HG03575 (cell line): ENCODE measurements at regions not wholly inside any gene's neighbourhood (a gene's known extent, or its start where the extent isn't known, plus 50 kb on each side); places are given as distances from the start of the nearest gene placed in this dataset.
"Not testable (repeated sequence)": the region's sequence is repeated elsewhere in the genome, so short reads cannot be mapped to it uniquely, and the experiment has no call there.

Experiments
- ATAC-seq: cut with Tn5 transposase; IDR thresholded peaks from one replicate; pipeline ENCODE4 v1.9.1; 2021; ENCODE audit not compliant: unreplicated experiment, insufficient number of reproducible peaks, low FRiP score; ENCODE audit errors: extremely low read depth

DNA sequence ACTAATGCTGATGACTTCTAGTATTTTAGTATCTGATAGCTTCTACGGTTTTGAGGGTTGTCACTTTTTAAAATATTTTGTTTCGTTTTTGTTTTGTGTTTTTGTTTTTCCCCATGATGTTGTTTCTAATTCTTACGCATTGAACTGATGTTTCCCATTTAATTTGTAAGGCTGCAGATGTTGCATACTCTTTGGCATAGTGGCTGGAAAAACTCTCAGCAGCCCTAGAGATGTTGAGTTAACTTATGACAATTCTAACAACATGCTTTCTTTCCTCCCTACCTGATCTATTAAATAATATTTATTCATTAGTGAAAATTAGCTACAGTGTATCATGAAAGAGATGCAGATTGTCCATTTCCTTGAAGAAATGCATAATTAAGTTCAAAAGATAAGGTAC, 559.3 kb upstream of the GRM7 start:
- ATAC-seq, result no peak

GRCh38 chr3:6315906-6316305, 545.0 kb upstream of the GRM7 start:
- no peak for ATAC-seq

DNA sequence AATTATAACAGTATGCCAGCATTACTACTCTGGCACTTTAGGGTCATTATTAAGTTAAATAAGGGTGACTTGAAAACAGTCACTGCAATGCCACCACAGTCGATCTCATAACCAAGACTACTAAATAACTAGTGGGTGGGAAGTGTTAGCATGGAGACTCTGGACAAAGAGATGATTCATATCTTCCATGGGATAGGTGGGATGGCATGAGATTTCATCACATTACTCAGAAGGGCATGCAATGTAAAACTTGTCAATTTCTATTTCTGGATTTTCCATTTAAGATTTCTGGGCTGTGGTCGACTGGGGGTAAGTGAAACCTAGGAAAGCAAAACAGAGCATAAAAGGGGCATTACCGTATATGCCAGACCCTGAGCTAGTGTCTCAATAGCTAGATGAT, 538.9 kb upstream of the GRM7 start:
- no peak for ATAC-seq

GRCh38 chr3:6326771-6327170, 534.1 kb upstream of the GRM7 start:
- ATAC-seq, result no peak

- not testable (repeated sequence) for ATAC-seq
Observed at GRCh38 chr3:6340980-6341325, 520.0 kb upstream of the GRM7 start.

GRCh38 chr3:6351752-6352151, 509.2 kb upstream of the GRM7 start:
- no peak for ATAC-seq

DNA sequence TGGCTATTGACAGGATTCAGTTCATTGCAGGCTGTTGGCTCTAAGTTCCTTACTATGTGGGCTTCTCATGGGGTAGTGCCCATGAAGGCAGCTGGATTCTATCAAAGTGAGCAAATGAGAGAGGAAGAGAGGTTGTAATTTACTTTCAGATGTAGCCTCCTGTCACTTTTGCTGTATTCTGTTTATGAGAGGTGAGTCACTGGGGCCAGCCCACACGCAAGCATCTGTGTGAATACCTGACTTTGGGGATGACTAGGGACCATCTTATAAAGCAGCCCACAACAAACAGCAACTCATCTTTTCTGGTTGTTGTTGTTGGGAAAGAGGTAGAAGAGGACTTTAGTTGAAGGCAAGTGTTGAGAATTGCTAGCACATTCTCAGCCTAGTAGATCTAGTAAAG, 506.3 kb upstream of the GRM7 start:
- no peak for ATAC-seq

DNA sequence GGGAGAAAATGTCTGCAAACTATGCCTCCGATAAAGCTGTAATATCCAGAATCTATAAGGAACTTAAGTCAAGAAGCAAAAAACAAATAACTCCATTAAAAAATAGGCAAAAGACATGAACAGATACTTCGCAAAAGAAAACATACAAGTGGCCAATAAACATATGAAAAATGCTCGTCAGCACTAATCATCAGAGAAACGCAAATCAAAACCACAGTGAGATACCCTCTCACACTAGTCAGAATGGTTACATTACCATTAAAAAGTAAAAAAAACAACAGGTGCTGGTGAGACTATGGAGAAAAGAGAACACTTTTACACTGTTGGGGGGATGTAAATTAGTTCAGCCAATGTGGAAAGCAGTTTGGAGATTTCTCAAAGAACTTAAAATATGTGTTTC, 498.5 kb upstream of the GRM7 start:
- ATAC-seq, result no peak

DNA sequence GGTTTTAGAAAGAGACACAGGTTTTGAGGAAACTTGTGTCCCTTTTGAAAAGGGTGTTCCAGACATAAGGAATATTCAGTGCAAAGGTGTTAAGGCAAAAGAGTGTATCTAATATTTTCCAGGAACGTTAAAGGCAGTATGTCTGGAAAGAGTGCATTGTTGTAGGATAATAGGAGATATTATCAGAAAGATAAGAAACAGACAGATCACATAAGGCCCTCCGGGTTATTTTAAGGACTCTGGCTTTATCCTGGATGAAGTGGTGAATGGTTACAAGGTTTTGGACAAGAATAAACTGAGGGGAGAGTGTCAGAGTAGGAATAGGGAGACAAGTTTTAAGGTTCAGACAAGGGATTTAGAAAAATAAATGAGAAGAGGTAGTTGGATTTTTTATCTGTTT, 493.7 kb upstream of the GRM7 start:
- no peak for ATAC-seq

DNA sequence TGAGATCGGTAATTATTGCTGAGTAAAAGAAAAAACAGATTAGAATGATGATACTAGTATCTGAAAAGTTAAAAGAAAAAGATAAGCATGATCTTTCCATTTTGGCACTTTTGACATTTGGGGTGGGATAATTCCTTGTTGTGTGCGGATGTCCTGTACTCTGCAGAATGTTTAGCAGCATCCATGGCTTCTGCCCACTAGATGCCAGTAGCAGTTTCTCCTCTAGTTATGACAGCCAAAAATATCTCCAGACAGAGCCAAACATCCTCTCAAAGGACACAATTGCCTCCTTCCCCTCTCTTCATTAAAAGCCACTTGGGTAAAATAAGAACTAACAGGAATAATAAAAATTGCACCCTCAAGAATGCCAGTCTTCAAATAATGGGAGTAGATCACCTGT, 468.8 kb upstream of the GRM7 start:
- no peak for ATAC-seq

- no peak for ATAC-seq
Observed at GRCh38 chr3:6394944-6395343, 466.0 kb upstream of the GRM7 start.

- no peak for ATAC-seq
Observed at GRCh38 chr3:6396631-6397030, 464.3 kb upstream of the GRM7 start.

GRCh38 chr3:6402666-6403065, 458.2 kb upstream of the GRM7 start:
- not testable (repeated sequence) for ATAC-seq

DNA sequence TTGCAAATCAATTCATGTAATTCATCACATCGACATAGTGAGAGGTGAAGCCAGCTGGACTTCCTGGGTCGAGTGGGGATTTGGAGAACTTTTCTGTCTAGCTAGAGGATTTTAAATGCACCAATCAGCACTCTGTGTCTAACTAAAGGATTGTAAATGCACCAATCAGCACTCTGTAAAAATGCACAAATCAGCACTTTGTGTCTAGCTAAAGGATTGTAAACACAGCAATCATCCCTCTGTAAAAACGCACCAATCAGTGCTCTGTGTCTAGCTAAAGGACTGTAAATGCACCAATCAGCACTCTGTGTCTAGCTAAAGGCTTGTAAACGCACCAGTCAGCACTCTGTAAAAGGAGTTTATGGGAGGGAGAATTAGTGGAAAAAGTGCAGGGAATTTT, 454.0 kb upstream of the GRM7 start:
- ATAC-seq, result not testable (repeated sequence)

GRCh38 chr3:6416049-6416661, 444.8 kb upstream of the GRM7 start:
- no peak for ATAC-seq

GRCh38 chr3:6417174-6417573, 443.7 kb upstream of the GRM7 start:
- ATAC-seq, result no peak

- no peak for ATAC-seq
Observed at GRCh38 chr3:6418485-6418884, 442.4 kb upstream of the GRM7 start.

DNA sequence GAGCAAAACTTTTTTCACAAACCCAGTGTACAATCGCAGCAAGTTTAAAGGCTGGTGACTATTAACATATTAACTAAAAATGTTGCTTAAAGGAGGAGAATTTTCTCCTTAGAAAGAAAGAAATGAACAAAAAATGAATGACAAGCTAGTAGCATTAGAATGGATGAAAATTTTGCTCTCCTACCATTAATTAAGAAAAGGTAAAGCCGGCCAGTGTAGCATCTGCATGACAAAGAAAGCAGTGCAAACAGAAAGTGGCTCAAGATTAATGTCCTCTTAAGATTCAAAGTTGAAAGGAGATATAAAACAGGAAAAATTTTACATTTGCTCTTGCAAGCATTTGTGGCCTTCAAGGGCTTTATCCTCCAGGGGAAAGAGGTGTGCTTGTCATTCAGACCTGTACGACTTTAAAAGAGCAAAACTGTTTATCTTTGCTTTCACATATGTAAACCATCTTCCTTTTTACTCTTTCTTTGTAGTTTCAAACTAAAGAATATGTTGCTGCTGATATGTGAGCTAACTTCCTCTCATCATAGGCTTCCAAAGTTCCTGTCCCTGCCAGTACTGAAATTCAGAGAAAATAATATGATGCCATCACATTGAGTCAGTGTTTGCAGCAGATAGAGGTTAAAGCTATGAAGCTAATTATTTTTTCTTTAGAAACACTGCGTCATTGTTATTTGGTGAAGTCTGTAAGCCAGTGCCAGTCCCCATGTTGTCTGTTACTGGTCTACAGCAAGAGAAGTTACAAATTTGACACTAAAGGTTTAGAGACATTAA, 439.1 kb upstream of the GRM7 start:
- no peak for ATAC-seq

GRCh38 chr3:6425289-6425820, 435.6 kb upstream of the GRM7 start:
- no peak for ATAC-seq

DNA sequence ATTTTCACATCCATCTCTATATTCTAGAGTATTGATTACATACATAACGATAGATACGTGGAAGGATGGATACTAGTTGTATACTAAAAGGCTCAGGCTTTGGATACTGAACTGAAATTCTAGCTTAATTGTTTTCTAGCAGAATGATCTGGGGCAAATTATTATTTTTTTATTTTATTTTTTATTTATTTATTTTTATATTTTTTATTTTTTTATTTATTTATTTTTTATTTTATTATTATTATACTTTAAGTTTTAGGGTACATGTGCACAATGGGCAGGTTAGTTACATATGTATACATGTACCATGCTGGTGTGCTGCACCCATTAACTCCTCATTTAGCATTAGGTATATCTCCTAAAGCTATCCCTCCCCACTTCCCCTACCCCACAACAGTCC, 432.6 kb upstream of the GRM7 start:
- not testable (repeated sequence) for ATAC-seq

- no peak for ATAC-seq
Observed at GRCh38 chr3:6435951-6436350, 425.0 kb upstream of the GRM7 start.
